GM12878 (cell line): ENCODE measurements at regions not wholly inside any gene's neighbourhood (a gene's known extent, or its start where the extent isn't known, plus 50 kb on each side); places are given as distances from the start of the nearest gene placed in this dataset.

Experiments
- ATAC-seq: fragments of 200-7000 bp; cut with Tn5 transposase; 3 replicates; pipeline ENCODE4 v1.9.1; 2020; ENCODE audit warnings: mild to moderate bottlenecking, moderate library complexity
- BruUV-seq: library from RNA; stranded (reverse); fragments of 400-500 nt; replicated peaks from 2 replicates; lab custom pipeline; 2021; lab: Mats Ljungman, UMichigan
- CTCF ChIA-PET: fragments of 300-600 bp; sonication (Branson Sonifier 250); formaldehyde crosslinking; extraction: SDS; loops from one replicate; lab custom pipeline; 2021; ENCODE audit warnings: inconsistent platforms; lab: Yijun Ruan, JAX
- POLR2A ChIA-PET: fragments of 350-600 bp; formaldehyde crosslinking; extraction: SDS; loops from one replicate; lab custom pipeline; 2021; ENCODE audit warnings: inconsistent platforms; lab: Charles Lee
- RAD21 ChIA-PET: fragments of 300-600 bp; sonication (Branson Sonifier 250); formaldehyde crosslinking; loops from one replicate; lab custom pipeline; 2023; ENCODE audit warnings: antibody characterized with exemption; ENCODE audit not compliant: unreplicated experiment; lab: Charles Lee
- SMC1A ChIA-PET: fragments of 300-600 bp; sonication (Branson Sonifier 250); formaldehyde crosslinking; loops from one replicate; lab custom pipeline; 2023; ENCODE audit not compliant: unreplicated experiment, uncharacterized antibody; lab: Charles Lee
- DNase-seq: peaks from one replicate; pipeline ENCODE4 v3.0.0-alpha.2; 2011; ENCODE audit warnings: low read depth, low spot score
- FAIRE-seq: peaks from 3 replicates; lab custom pipeline; 2011; peaks lifted over from hg19 to GRCh38; lab: Jason Lieb, UNC
- H2AFZ ChIP-seq: 2 replicates; pipeline ENCODE4 v1.6.0; 2011; ENCODE audit warnings: low read depth, low read length, control low read depth; ENCODE audit not compliant: control insufficient read depth
- H3K27ac ChIP-seq: 2 replicates; pipeline ENCODE4 v1.5.1; 2011; ENCODE audit warnings: control low read depth; ENCODE audit not compliant: control insufficient read depth, insufficient read depth
- H3K27me3 ChIP-seq, 2 experiments: replicated peaks in 1 of 2; 2 replicates each; pipeline versions ENCODE4 v1.6.0 to v1.6.1; 2011; ENCODE audit warnings: low read length in 1 of 2; ENCODE audit not compliant: control insufficient read depth in 2 of 2, insufficient read depth in 2 of 2
- H3K36me3 ChIP-seq, 2 experiments: 2 replicates each; pipeline ENCODE4 v1.5.1; 2011; ENCODE audit warnings: low read length in 1 of 2; ENCODE audit not compliant: control insufficient read depth in 2 of 2, insufficient read depth in 2 of 2
- H3K4me1 ChIP-seq: 2 replicates; pipeline ENCODE4 v1.6.1; 2011; ENCODE audit warnings: mild to moderate bottlenecking, low read length, moderate library complexity, mixed read lengths; ENCODE audit not compliant: control insufficient read depth, insufficient read depth
- H3K4me2 ChIP-seq: 2 replicates; pipeline ENCODE4 v1.6.0; 2011; ENCODE audit warnings: control low read depth; ENCODE audit not compliant: control insufficient read depth, insufficient read depth
- H3K4me3 ChIP-seq: fragments of 200-600 bp; sonication (generic); 2 replicates; pipeline ENCODE4 v1.5.1; 2016
- H3K79me2 ChIP-seq: 2 replicates; pipeline ENCODE4 v1.6.0; 2011; ENCODE audit warnings: low read length; ENCODE audit not compliant: control insufficient read depth, insufficient read depth
- H3K9ac ChIP-seq: 2 replicates; pipeline ENCODE4 v1.8.0; 2011; ENCODE audit warnings: low read length, control low read depth, mixed read lengths; ENCODE audit not compliant: control insufficient read depth, insufficient read depth
- H3K9me3 ChIP-seq: replicated peaks from 3 replicates; pipeline ENCODE4 v1.5.1; 2011; ENCODE audit warnings: mild to moderate bottlenecking, low read length; ENCODE audit not compliant: control insufficient read depth, insufficient read depth
- H4K20me1 ChIP-seq: 2 replicates; pipeline ENCODE4 v1.6.0; 2011; ENCODE audit not compliant: control insufficient read depth, insufficient read depth
- BRCA1 ChIP-seq: IDR thresholded peaks from 2 replicates; pipeline ENCODE4 v1.6.1; 2011; ENCODE audit warnings: low read depth, low read length, improper control_type of control experiment
- CBX5 ChIP-seq: sonication (generic); IDR thresholded peaks from 2 replicates; pipeline ENCODE4 v1.6.1; 2016; ENCODE audit warnings: low read depth, moderate library complexity, mild to moderate bottlenecking, inconsistent platforms
- CHD2 ChIP-seq: IDR thresholded peaks from 2 replicates; pipeline ENCODE4 v1.6.1; 2011; ENCODE audit warnings: low read depth, low read length, improper control_type of control experiment, borderline replicate concordance
- E2F4 ChIP-seq: IDR thresholded peaks from 2 replicates; pipeline ENCODE4 v1.6.1; 2012; ENCODE audit warnings: low read depth, low read length, improper control_type of control experiment
- EZH2 ChIP-seq: IDR thresholded peaks from 2 replicates; pipeline ENCODE4 v1.6.1; 2012; ENCODE audit warnings: low read depth, mild to moderate bottlenecking, control low read depth, inconsistent platforms, low read length, borderline replicate concordance; ENCODE audit not compliant: control insufficient read depth
- KAT2A ChIP-seq: conservative IDR thresholded peaks from 2 replicates; pipeline ENCODE4 v1.6.1; 2011; ENCODE audit warnings: low read depth, low read length; ENCODE audit not compliant: control insufficient read depth
- POLR2A ChIP-seq: IDR thresholded peaks from 2 replicates; pipeline ENCODE4 v1.6.1; 2011; ENCODE audit warnings: low read depth, mild to moderate bottlenecking, low read length
- POU2F2 ChIP-seq: IDR thresholded peaks from 3 replicates; pipeline ENCODE4 v1.6.1; 2011; ENCODE audit warnings: low read depth, mild to moderate bottlenecking, low read length, borderline replicate concordance
- RB1 ChIP-seq: fragments of 450-650 bp; formaldehyde crosslinking; IDR thresholded peaks from 2 replicates; pipeline ENCODE4 v1.6.1; 2017; ENCODE audit warnings: mild to moderate bottlenecking, borderline replicate concordance
- WGBS: methylation state at CpG from one replicate; pipeline ENCODE4 v1.1.6; 2016; ENCODE audit warnings: low lambda C conversion rate; ENCODE audit not compliant: insufficient replicate concordance, insufficient coverage; ENCODE audit errors: missing lambda C conversion rate; 5-methylcytosine and 5-hydroxymethylcytosine counted together
- in situ Hi-C: fragments of 300-500 bp; cut with MboI; formaldehyde crosslinking; loops from 9 replicates; pipeline ENCODE4 v1.14.3; 2018; ENCODE audit warnings: mixed read lengths
- intact Hi-C: fragments of 100-400 bp; cut with micrococcal nuclease; formaldehyde crosslinking; loops from one replicate; pipeline ENCODE4 v1.14.2; 2022; ENCODE audit not compliant: unreplicated experiment

GRCh38 chr13:29959086-29959485 is 108.7 kb upstream of the UBL3 start:
- Histone ChIP-seq H3K27ac (no peak overlapping the region), H4K20me1 (no peaks in the 10 kb centered on the region), H3K4me1 (no peaks in the 10 kb centered on the region), H3K4me2 (no peak overlapping the region), H3K9me3 (no peaks in the 10 kb centered on the region), H3K79me2 (no peaks in the 10 kb centered on the region), H2AFZ (no peak overlapping the region), H3K4me3 (no peak overlapping the region), H3K27me3 (peaks cover 0 to 2% of the 10 kb centered on the region in 2 experiments; a peak in 2 of 4 replicates), H3K9ac (no peak overlapping the region), H3K36me3 (no peaks in the 10 kb centered on the region)
- no peak for TF ChIP-seq CHD2
- TF ChIP-seq BRCA1: no peak
- TF ChIP-seq E2F4: no peak
- TF ChIP-seq KAT2A: no peak
- TF ChIP-seq RB1: no peak
- TF ChIP-seq POU2F2: no peak
- no peak for TF ChIP-seq CBX5
- TF ChIP-seq POLR2A: no peak
- TF ChIP-seq EZH2: no peak
- in situ Hi-C loops: no loop called here
- CTCF ChIA-PET: interaction anchor here (0.7 to 0.9 kb wide), 2 partner anchors 35 to 189 kb away, joined by 3 read pairs; no protein-coding TSS in a partner anchor
- no peak for ATAC-seq
- no TSS peak for BruUV-seq
- DNase-seq: no peak
- 11% methylated on average over 1 of the region's 1 CpG for WGBS
- SMC1A ChIA-PET: no interaction called here
- RAD21 ChIA-PET: interaction anchor here (1.0 kb wide), 1 partner anchor 161 kb away, joined by 3 read pairs; no protein-coding TSS in a partner anchor
- FAIRE-seq: no peak
- intact Hi-C loops: no loop called here
- POLR2A ChIA-PET: no interaction called here
